Gastroesophageal sphincter (tissue), 4 donors: ENCODE measurements at regions not wholly inside any gene's neighbourhood (a gene's known extent, or its start where the extent isn't known, plus 50 kb on each side); places are given as distances from the start of the nearest gene placed in this dataset.

Source experiments
- ATAC-seq: fragments of 150-250 bp; one replicate; pipeline ENCODE4 v1.9.1; 2016; ENCODE audit warnings: mild to moderate bottlenecking, moderate library complexity
- H3K27ac ChIP-seq, 4 donors: fragments of 200-600 bp; sonication (generic) in 3 of 4; 1 replicate in 3 of 4; 2 replicates in 1 of 4; pipeline ENCODE4 v1.5.1; 2016 to 2019
- H3K27me3 ChIP-seq: fragments of 200-600 bp; sonication (generic); one replicate; pipeline ENCODE4 v1.5.1; 2019
- H3K36me3 ChIP-seq, 2 donors: fragments of 200-600 bp; sonication (generic); one replicate each; pipeline ENCODE4 v1.5.1; 2019; ENCODE audit warnings: control low read depth in 1 of 2
- H3K4me1 ChIP-seq, 3 donors: fragments of 200-600 bp; sonication (generic); 1 replicate in 2 of 3; 2 replicates in 1 of 3; pipeline ENCODE4 v1.5.1; 2016 to 2019; ENCODE audit warnings: control low read depth in 2 of 3
- H3K4me3 ChIP-seq, 2 donors: fragments of 200-600 bp; sonication (generic); one replicate each; pipeline ENCODE4 v1.5.1; 2019; ENCODE audit warnings: mild to moderate bottlenecking in 1 of 2, moderate library complexity in 1 of 2
- H3K9me3 ChIP-seq, 3 donors: fragments of 200-600 bp; sonication (generic); one replicate each; pipeline ENCODE4 v1.5.1; 2017 to 2019; ENCODE audit warnings: control low read depth in 2 of 3
- EP300 ChIP-seq: sonication (generic); formaldehyde crosslinking; IDR thresholded peaks from one replicate; pipeline ENCODE4 v1.6.1; 2017; ENCODE audit warnings: antibody characterized with exemption, mild to moderate bottlenecking
- POLR2A ChIP-seq, 2 donors: fragments of 450-650 bp; IDR thresholded peaks; one replicate each; pipeline ENCODE4 v1.6.1; 2017; ENCODE audit warnings: antibody characterized with exemption in 2 of 2, mild to moderate bottlenecking in 2 of 2, moderate library complexity in 1 of 2
- POLR2AphosphoS5 ChIP-seq: sonication (generic); formaldehyde crosslinking; IDR thresholded peaks from one replicate; pipeline ENCODE4 v1.6.1; 2017; ENCODE audit warnings: antibody characterized with exemption
- WGBS, 2 donors: methylation state at CpG; one replicate each; pipeline ENCODE4 v1.1.5; 2018; ENCODE audit warnings: low coverage in 1 of 2; 5-methylcytosine and 5-hydroxymethylcytosine counted together
- TF ChIP-seq, protein P1 (sequence below), 4 experiments: fragments of 200-600 bp in 2 of 4; fragments of 450-650 bp in 2 of 4; sonication (generic) in 1 of 4; IDR thresholded peaks; one replicate each; pipeline ENCODE4 v1.5.1; 2017 to 2019; ENCODE audit warnings: antibody characterized with exemption in 4 of 4, mild to moderate bottlenecking in 2 of 4, moderate library complexity in 2 of 4

GRCh38 chr2:2732331-2733119 is 401.4 kb upstream of the MYT1L start:
- Histone ChIP-seq H3K36me3 (no peaks in the 10 kb centered on the region), H3K4me1 (no peaks in the 10 kb centered on the region), H3K27ac (no peak overlapping the region), H3K9me3 (no peaks in the 10 kb centered on the region), H3K27me3 (peaks cover 6% of the 10 kb centered on the region), H3K4me3 (no peak overlapping the region)
- no peak for TF ChIP-seq POLR2A (IDR thresholded peaks at IDR 0.05)
- TF ChIP-seq, protein P1, sequence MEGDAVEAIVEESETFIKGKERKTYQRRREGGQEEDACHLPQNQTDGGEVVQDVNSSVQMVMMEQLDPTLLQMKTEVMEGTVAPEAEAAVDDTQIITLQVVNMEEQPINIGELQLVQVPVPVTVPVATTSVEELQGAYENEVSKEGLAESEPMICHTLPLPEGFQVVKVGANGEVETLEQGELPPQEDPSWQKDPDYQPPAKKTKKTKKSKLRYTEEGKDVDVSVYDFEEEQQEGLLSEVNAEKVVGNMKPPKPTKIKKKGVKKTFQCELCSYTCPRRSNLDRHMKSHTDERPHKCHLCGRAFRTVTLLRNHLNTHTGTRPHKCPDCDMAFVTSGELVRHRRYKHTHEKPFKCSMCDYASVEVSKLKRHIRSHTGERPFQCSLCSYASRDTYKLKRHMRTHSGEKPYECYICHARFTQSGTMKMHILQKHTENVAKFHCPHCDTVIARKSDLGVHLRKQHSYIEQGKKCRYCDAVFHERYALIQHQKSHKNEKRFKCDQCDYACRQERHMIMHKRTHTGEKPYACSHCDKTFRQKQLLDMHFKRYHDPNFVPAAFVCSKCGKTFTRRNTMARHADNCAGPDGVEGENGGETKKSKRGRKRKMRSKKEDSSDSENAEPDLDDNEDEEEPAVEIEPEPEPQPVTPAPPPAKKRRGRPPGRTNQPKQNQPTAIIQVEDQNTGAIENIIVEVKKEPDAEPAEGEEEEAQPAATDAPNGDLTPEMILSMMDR (IDR thresholded peaks at IDR 0.05), result no peak
- TF ChIP-seq POLR2AphosphoS5, result no peak
- no peak for ATAC-seq
- WGBS, 2 donors, result 67 to 88% methylated on average over 9 to 14 of the region's 17 CpGs

DNA sequence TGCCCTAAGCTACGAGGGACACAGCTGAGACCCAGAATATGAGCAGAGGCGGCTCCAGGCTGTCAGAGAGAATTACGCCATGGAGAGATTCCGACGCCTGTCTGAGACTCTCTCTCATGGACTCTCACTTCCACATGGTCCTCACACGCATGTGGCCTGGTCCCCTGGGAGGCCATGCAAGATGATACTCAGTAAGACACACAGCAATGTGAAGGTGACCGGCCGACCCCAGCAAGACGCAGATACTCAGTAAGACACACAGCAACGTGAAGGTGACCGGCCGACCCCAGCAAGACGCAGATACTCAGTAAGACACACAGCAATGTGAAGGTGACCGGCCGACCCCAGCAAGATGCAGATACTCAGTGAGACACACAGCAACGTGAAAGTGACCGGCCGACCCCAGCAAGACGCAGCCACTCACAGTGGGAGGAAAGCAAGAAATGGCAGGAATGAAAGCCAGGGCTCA is 400.8 kb upstream of the MYT1L start:
- ATAC-seq, result no peak
- Histone ChIP-seq H3K27ac (no peak overlapping the region), H3K9me3 (no peaks in the 10 kb centered on the region), H3K4me1 (no peaks in the 10 kb centered on the region), H3K36me3 (no peaks in the 10 kb centered on the region), H3K4me3 (no peak overlapping the region), H3K27me3 (peaks cover 11% of the 10 kb centered on the region)
- WGBS, 2 donors, result 54 to 72% methylated on average over 5 to 11 of the region's 19 CpGs
- no peak for TF ChIP-seq POLR2A (IDR thresholded peaks at IDR 0.05)
- TF ChIP-seq, protein P1 (IDR thresholded peaks at IDR 0.05), result no peak
- TF ChIP-seq POLR2AphosphoS5, result no peak
- TF ChIP-seq EP300, result no peak

DNA sequence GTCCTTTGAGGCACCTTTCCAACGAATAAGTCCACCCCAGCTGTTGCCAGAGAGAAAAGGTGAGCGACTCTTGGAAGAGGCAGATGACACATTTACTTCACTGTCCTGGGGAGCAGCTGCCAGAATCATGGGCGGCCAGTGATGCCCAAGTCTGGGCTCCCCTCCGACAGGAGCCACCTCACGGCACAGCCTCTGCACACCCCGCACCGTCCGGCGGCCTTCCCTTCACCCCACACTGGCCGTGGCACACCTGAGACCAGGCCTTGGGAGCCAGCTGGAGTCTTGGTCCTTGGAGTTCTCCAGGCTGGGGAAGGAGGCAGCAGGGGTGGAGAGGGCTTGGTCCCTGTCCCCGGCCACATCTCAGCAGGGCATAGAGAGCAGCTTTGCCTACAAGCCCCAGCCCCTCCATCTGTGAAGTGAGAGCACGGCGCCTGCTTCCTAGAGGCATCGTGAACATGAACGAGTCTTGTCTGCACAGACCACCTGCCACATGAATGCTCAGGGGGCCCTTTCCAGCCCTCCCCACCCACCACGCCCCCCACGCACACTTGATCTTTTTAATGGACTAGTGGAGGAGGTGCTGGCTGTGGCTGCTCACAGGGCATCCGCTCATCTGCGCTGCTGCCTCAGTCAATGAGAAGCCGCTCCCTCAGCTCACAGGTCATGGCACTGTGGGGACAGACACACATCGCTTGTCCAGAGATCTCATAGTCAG is 400.2 kb upstream of the MYT1L start:
- H3K4me1 ChIP-seq, result no peaks in the 10 kb centered on the region
- WGBS, 2 donors, result no CpG with 5 or more reads among the region's 21 CpGs
- peaks cover 12% of the 10 kb centered on the region for H3K27me3 ChIP-seq

DNA sequence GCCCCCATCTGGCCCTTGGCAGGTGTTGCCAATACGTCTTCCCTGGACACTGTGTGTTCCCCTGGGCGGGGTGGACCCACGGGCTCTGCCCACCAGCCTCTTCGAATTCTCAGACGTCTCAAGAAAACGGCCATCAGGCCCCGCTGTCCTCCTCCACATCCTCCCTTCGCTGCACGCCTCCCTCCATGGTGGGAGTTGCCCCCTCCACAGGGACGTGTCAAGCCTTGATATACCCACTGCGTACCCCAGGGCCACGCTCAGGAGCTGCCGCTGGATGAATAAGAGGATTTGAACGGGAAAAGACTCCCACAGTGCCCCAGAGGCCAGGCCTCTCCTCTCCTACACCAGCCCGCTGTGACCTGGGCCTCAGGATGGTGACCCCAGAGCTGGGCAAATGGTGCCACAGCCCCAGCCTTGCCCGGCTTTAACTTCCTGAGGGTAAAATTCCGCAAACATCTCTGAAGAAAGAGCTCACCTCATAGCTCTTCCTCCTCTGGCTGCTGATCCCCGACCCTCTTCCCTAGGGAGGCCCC is 399.3 kb upstream of the MYT1L start:
- peaks cover 16% of the 10 kb centered on the region for H3K27me3 ChIP-seq
- H3K4me3 ChIP-seq, result no peak overlapping the region
- no peak for ATAC-seq
- H3K27ac ChIP-seq, result no peak overlapping the region
- 67 to 100% methylated on average over 2 to 3 of the region's 18 CpGs for WGBS, 2 donors
- H3K36me3 ChIP-seq, result no peaks in the 10 kb centered on the region
- TF ChIP-seq POLR2AphosphoS5, result no peak
- no peak for TF ChIP-seq POLR2A (IDR thresholded peaks at IDR 0.05)
- H3K9me3 ChIP-seq, result no peaks in the 10 kb centered on the region
- no peaks in the 10 kb centered on the region for H3K4me1 ChIP-seq

More for the DNA sequence above, 400.2 kb upstream of the MYT1L start:
- Histone ChIP-seq H3K4me3 (no peak overlapping the region), H3K9me3 (no peaks in the 10 kb centered on the region), H3K36me3 (no peaks in the 10 kb centered on the region), H3K27ac (no peak overlapping the region)
- TF ChIP-seq, protein P1 (IDR thresholded peaks at IDR 0.05), result no peak
- no peak for TF ChIP-seq POLR2A (IDR thresholded peaks at IDR 0.05)
- TF ChIP-seq POLR2AphosphoS5, result no peak
- no peak for TF ChIP-seq EP300
- ATAC-seq, result no peak

DNA sequence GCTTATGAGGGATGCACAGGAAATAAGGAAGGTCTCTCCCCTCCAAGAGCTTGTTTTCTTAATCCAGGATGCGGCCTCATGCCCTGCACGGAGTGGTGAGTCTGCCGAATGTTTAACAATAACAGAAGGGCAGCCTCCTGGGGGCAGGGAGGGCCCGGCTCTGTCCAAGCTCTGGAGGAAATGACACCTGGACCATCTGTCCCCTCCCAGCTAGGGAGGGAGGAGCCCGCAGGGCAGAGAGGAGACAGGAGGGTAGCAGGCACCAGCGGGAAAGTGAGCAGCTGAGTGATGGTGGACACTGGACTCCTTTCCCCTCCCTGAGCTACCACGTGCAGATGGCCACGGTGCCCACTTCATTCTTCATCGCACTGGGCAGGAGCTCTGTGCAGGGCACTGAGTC is 398.2 kb upstream of the MYT1L start:
- Histone ChIP-seq H3K9me3 (no peaks in the 10 kb centered on the region), H3K4me1 (no peaks in the 10 kb centered on the region), H3K4me3 (no peak overlapping the region), H3K36me3 (no peaks in the 10 kb centered on the region), H3K27ac (no peak overlapping the region), H3K27me3 (peaks cover 18% of the 10 kb centered on the region)
- no CpG with 5 or more reads among the region's 9 CpGs for WGBS, 2 donors
- TF ChIP-seq, protein P1 (IDR thresholded peaks at IDR 0.05), result no peak
- TF ChIP-seq EP300, result no peak
- TF ChIP-seq POLR2A (IDR thresholded peaks at IDR 0.05), result no peak
- TF ChIP-seq POLR2AphosphoS5, result no peak
- no peak for ATAC-seq
